ENCODE measurements at regions not wholly inside any gene's neighbourhood (a gene's known extent, or its start where the extent isn't known, plus 50 kb on each side); places are given as distances from the start of the nearest gene placed in this dataset.

DNA sequence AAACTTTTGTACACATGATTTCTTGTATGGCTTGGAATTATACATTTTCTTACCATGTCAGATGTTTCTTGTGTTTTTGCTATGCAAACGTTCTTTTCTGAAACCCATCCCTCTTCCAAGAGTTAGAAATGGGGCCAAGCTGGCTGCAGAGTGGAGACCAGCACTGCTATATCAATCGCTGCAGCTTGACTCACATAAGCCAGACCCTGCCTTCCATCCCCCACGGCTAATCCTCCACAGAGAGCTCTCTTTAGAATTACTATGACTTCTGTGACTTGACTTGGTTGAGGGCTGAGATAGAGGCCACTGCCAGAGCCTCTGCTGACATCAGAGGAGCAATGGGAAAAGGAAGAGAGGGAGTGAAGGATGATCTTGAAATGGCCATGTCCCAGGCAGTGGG is 147.9 kb downstream of the DACT1 start:
- DNase-seq = no peak

DNA sequence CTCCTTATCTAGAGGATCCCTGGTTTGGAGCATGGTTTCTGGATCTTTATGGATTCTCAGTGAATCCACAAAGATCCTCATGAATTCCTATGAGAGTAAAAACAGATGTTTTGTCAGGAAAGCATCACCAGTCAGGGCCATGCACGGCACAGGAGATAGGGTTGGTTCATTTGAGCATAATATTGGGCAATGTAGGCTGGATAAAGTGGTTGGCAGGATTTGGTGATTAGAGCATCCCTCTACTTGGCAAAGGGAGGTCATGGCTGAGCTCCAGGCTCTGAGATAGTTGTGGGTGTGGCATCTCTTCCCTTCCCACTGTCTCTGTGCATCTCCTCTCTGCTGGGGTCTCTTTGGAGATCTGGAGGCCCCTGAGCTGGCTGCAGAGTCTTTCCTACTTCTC is 149.8 kb downstream of the DACT1 start:
- DNase-seq = no peak

DNA sequence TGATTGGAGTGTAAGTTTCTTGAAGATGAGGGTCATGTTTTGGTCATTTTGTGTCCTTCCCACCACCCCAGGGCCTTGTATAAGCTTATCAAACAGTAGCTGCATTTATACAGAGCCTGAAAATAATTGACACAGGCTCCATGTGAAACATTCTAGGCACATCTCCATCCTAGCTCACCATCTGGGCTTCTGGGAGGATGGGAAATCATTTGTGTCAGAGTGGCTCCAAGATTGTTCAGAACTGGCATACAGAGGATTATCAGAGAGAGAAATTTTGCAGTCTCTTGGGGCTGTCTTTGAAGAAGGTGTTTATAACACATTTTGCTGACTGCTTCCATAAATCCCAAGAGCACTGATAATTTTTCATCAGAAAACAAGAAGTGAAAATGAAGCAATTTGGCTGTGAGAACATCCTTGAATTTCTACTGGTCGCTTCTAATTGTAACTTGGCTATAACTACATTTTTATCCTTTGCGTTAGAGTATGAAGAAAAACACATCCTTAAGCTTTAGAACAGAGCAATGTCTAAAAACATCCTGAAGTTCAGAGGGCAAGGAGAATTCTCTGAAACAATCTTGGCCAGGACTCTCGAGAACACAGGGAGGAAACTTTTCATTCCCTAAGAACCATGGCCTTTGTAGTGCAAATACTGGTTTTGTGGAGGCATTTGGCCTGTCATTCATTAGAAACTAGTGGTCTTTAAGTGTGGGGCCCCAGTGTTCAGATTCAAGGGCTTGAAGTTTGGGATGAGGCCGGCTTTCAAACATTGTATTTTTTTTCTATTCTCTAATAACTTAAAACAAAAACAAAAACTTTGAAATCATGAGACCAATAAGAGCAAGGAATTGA is 151.1 kb downstream of the DACT1 start:
- DNase-seq = no peak

DNA sequence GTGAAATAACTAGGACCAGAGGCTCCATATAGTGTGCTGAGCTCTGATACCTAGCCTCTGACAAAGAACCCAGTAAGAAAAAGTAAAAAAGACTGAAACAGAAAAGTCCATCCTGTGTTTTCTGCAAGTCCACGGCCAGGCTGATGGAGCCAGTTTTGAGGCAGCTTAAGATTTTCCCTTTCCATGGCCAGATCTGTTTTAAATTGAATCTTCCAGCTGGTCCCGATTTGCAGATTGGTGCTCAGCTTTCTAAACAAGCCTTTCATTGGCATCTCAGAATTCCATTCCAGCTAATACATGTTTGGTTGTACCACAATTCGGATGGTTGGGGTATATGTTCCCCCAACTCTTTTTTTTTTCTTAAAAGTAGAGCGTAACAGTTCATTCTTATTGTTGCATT is 152.0 kb downstream of the DACT1 start:
- DNase-seq = no peak

DNA sequence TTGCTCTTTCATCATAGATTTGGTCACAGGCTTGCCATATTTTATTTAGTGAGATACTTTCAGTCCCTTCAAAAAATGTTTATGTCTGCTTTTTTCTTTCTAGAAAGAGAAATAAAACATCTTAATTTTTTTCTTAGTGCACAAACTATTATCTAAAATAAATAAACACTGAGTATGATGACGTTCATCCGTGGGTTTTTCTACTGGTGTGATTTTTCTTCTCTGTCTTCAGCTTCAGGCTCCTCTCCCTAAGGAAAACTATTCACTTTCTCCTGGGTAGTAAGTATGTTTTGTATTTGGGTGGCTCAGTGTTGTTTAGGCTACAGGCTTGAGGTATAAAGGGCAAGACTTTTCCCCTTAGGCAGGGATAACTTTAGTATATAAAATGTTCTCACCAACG is 154.7 kb downstream of the DACT1 start:
- no peak for DNase-seq

GRCh38 chr14:58793131-58793740 is 155.5 kb downstream of the DACT1 start:
- DNase-seq = no peak

GRCh38 chr14:58794993-58795762 is 157.4 kb downstream of the DACT1 start:
- no peak for DNase-seq

GRCh38 chr14:58796242-58797009 is 158.7 kb downstream of the DACT1 start:
- no peak for DNase-seq

DNA sequence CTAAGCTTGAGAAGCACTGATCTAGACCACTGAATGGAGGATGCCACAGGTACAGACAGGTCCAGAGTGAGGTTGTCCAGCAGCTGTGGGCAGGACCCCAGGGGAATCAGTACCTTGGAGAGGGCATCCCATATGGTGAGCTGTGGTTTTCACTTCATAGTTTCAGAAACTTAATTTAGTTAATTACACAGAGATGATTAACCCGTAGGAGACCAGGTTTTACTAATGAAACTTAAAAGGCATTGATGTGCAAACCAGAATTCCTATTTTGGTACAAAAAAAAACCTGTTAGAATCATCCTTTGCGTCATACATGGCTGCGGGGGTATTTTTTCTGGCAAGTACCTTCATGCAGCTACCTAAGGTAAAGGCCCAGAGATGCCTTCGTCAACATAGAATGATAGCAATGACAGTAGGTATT is 159.3 kb downstream of the DACT1 start:
- DNase-seq = no peak

- DNase-seq = no peak
Observed at GRCh38 chr14:58798173-58798572, 160.4 kb downstream of the DACT1 start.

- no peak for DNase-seq
Observed at GRCh38 chr14:58801086-58801485, 163.3 kb downstream of the DACT1 start.

DNA sequence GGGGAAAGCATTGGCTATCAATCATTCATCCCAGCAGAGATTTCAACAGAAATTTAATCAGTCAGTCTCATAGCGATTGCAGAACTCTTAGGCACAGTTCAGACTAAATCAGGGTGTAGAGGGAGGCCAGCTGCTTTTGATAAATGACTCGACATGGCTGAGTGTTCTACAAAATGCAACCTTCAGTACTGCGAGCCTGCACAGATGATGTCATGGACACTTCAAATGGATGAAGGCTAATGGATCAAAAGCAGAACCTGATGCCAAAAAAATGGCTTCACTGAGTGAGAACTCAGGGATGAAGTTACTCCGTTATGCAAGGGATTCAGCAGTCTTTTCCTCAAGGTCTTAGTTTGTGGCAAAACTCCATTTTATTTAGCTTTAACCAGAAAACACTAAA is 167.3 kb downstream of the DACT1 start:
- DNase-seq = peak; percentile 38

- DNase-seq = peak; percentile 94
Observed at GRCh38 chr14:58805605-58806409, 168.0 kb downstream of the DACT1 start.

- DNase-seq = no peak
Observed at GRCh38 chr14:58807191-58807590, 169.4 kb downstream of the DACT1 start.

DNA sequence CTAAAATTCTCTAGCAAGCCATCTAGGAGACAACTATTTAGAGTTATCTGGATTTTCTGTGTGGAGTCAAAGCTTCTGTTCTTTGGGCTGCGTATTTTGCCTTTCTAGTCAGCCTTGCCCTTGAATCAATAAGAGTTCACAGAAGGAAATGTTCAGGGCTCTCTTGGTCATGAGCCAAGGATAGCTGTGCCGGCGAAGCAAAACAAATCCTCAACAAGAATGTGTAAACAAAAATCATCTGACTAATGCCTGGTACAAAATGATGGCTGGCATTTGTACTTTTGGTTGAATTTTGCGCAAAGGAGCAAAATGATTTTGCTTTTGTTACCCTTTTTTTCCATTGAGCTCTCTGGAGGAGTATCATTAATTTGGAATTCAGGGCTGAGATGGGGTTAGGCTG is 171.1 kb downstream of the DACT1 start:
- DNase-seq = peak; percentile 67

DNA sequence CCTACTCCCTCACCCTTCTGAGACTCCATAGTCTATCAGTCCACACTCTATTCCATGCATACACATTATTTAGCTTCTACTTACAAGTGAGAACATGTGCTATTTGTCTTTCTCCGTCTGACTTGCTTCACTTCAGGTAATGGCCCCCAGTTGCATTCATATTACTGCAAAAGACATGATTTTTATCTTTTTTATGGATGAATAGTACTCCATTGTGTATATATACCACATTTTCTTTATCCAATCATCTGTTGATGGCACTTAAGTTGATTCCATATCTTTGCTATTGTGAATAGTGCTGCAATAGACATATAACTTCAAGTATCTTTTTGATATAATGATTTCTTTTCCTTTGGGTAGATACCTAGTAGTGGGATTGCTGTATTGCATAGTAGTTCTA is 171.8 kb downstream of the DACT1 start:
- DNase-seq = no peak

DNA sequence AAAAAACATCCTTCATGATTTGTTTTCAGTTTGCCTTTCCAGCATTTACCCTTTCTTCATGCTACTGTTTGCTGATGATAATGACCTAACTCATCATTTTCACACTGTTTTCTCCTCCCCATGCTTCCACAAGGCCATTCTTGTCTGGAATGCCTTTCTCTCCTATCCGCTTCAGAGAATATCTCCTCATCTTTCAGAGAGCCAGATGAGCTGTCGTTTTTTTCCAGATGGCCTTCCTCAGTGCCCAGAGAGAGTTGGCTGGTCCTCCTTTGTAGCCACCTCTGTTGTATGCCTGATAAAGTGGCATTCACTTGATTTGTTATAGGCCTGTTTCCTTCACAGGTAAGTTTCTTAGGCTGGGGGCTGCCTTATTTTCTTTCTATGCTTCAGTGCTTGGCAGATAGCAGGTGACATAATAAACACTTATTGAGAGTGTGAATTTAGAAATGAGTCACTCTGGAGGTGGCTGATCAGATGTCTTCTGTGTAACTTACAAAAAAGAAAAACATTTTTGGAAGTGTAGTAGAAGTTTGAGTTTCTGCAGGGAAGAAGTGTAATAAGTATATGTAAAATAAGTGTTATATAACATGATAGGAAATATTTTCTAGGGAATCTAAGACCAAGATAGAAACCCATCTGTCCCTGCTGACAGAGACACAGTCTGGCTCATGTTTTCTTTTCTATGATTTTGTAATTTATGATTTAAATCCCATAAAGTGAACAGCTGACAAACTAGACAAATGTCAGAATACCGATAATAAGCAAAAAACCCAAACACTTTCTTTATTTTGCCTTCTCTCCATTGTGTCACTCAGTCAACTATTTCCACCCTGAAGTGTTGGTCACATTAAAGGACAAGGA is 174.5 kb downstream of the DACT1 start:
- DNase-seq = no peak

DNA sequence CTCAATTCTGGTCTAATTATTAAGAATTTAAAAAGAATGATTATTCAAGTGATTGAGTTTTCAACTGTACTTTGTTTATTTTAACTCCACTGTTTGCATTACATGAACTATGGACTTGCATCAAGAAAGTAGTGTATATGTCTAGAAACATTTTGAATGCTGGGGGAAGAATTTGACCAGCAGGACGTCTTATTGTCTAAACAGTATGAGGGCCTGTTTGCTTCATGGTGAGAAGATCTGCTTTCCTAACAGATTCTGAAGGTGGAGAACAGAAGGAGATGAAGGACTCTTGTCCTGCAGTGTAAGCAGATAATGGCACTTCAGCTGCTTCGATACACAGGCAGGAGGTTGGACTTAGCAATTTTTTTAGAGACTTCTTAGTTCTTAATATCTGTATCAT is 176.0 kb downstream of the DACT1 start:
- no peak for DNase-seq

- DNase-seq = no peak
Observed at GRCh38 chr14:58814466-58814865, 176.7 kb downstream of the DACT1 start.

DNA sequence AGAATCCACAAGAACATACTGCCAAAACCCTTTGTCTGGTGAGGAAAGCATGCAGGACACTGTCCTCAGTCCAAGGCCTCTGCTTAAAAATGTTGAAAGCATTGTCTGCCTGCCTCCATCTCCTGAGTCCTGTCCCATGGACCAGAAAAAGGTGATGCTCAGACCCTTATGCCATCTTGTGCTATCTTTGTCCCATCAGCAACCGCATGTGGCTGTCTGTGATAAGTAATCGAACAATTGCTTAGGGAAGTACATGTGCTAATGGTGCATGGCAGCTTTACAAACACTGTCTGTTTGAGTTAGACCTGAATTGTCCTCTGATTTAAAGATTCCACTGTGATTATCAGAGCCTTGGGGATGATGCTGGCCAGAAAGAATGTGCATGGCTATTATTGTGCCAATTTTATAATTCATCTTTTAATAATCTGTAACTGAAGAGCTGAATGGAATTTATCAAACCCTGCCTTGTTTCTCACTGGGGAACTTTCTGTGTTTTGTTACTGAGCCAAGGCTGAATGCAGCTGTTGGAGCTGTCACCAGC is 177.5 kb downstream of the DACT1 start:
- no peak for DNase-seq

DNA sequence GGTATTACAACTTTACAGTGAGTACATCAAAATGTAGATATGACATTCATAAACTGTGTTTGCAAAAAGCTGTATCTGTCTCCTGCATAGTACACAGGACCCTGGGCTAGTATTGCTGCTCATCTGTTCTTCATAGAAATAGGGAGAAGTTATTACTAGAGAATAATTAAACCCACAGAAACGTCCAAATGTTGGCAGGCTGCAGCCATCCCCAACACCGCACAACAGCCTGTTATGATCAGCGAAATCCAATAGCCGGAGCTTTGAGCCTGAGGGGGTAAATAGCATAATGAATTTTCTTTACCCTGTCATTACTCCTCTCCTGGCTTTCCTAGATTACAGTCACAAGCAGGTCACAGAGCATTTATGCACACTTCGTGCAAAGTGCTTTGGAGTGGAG is 178.0 kb downstream of the DACT1 start:
- no peak for DNase-seq

Data from DMS153 (cell line).